A549 (cell line): ENCODE measurements at regions not wholly inside any gene's neighbourhood (a gene's known extent, or its start where the extent isn't known, plus 50 kb on each side); places are given as distances from the start of the nearest gene placed in this dataset.
"Not testable (repeated sequence)": the region's sequence is repeated elsewhere in the genome, so short reads cannot be mapped to it uniquely, and the experiment has no call there.

Source experiments
- CEBPB ChIP-seq, 2 experiments: fragments of >200 bp in 1 of 2; sonication (Bioruptor Twin) in 1 of 2; formaldehyde crosslinking in 1 of 2; IDR thresholded peaks; 2 replicates each; pipeline ENCODE4 v1.6.1; 2012 to 2016
- CTCF ChIP-seq: fragments of >200 bp; sonication (Bioruptor Twin); formaldehyde crosslinking; IDR thresholded peaks from 3 replicates; pipeline ENCODE4 v1.5.1; 2016
- NR3C1 ChIP-seq: fragments of >200 bp; sonication (Bioruptor Twin); formaldehyde crosslinking; IDR thresholded peaks from 3 replicates; pipeline ENCODE4 v1.6.1; 2017
- POLR2A ChIP-seq: IDR thresholded peaks from 2 replicates; pipeline ENCODE4 v1.6.1; 2012; ENCODE audit warnings: mild to moderate bottlenecking, low read length
- REST ChIP-seq: fragments of 200-600 bp; sonication (generic); IDR thresholded peaks from 2 replicates; pipeline ENCODE4 v1.6.1; 2016; ENCODE audit warnings: antibody characterized with exemption, mild to moderate bottlenecking, moderate library complexity
- SMC3 ChIP-seq: fragments of >200 bp; sonication (Bioruptor Twin); formaldehyde crosslinking; IDR thresholded peaks from 3 replicates; pipeline ENCODE4 v1.6.1; 2018; ENCODE audit warnings: inconsistent platforms
- SREBF2 ChIP-seq: fragments of 450-650 bp; IDR thresholded peaks from 2 replicates; pipeline ENCODE4 v1.6.1; 2014; ENCODE audit warnings: mild to moderate bottlenecking, moderate library complexity
- ZC3H11A ChIP-seq: fragments of 450-650 bp; IDR thresholded peaks from 2 replicates; pipeline ENCODE4 v1.6.1; 2014; ENCODE audit warnings: antibody characterized with exemption, mild to moderate bottlenecking

GRCh38 chr9:113685636-113686035 lies 190.5 kb upstream of the ZNF618 start:
- TF ChIP-seq POLR2A; CTCF; REST; ZC3H11A; SREBF2; SMC3; CEBPB (IDR thresholded peaks at IDR 0.05); NR3C1: not testable (repeated sequence)
